ENCODE measurements at regions not wholly inside any gene's neighbourhood (a gene's known extent, or its start where the extent isn't known, plus 50 kb on each side); places are given as distances from the start of the nearest gene placed in this dataset.

DNA sequence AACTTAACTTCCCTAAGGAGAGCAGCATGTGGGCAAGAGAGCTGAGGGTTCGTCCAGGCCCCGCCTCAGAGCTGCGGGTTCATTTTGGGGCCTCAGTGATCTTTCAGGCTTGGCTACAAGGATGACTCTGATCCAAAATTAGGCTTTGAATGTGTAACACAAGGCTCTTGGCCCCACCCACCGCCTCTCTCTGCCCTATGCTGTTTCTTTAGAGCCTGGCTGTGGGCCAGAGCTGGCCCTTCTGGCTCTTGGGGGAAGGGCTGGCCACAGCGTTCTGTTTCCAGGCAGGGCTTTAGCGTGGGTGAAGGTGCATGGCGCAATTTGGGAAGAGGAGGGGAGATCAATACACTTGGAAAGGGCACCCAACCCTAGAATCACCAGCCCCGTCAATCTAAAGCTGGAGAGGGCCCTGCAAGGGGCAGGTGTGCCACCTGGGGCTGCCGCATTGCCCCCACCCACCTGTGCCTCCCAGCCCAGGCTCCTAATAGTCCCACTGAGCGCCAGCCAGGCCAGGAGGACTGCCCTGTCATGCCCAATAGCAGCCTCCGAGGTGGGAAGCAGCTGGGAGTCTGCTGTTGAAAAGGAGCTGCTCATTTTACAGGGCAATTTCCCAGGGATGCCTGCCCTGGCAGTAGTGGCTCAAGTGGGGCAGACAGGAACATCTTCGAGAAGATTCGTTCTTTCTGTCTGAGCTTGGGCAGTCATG is 84.5 kb upstream of the MAML3 start:
- TF ChIP-seq EZH2 (IDR thresholded peaks at IDR 0.05; ENCODE audit: borderline replicate concordance, insufficient read depth, low read depth, low read length, poor library complexity, severe bottlenecking): no peak
- TF ChIP-seq, protein P1, sequence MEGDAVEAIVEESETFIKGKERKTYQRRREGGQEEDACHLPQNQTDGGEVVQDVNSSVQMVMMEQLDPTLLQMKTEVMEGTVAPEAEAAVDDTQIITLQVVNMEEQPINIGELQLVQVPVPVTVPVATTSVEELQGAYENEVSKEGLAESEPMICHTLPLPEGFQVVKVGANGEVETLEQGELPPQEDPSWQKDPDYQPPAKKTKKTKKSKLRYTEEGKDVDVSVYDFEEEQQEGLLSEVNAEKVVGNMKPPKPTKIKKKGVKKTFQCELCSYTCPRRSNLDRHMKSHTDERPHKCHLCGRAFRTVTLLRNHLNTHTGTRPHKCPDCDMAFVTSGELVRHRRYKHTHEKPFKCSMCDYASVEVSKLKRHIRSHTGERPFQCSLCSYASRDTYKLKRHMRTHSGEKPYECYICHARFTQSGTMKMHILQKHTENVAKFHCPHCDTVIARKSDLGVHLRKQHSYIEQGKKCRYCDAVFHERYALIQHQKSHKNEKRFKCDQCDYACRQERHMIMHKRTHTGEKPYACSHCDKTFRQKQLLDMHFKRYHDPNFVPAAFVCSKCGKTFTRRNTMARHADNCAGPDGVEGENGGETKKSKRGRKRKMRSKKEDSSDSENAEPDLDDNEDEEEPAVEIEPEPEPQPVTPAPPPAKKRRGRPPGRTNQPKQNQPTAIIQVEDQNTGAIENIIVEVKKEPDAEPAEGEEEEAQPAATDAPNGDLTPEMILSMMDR (IDR thresholded peaks at IDR 0.05): no peak

All from B cell (primary cell).